PC-3 (cell line): ENCODE measurements at regions not wholly inside any gene's neighbourhood (a gene's known extent, or its start where the extent isn't known, plus 50 kb on each side); places are given as distances from the start of the nearest gene placed in this dataset.

ENCODE experiments used
- ATAC-seq: fragments of 200-7000 bp; cut with Tn5 transposase; 2 replicates; pipeline ENCODE4 v1.9.1; 2020; ENCODE audit warnings: mild to moderate bottlenecking, moderate library complexity
- BruUV-seq: library from RNA; stranded (reverse); fragments of 400-500 nt; replicated peaks from 2 replicates; lab custom pipeline; 2021; lab: Mats Ljungman, UMichigan
- CTCF ChIA-PET: fragments of 300-600 bp; sonication (Branson Sonifier 250); formaldehyde crosslinking; loops from one replicate; lab custom pipeline; 2022; ENCODE audit warnings: antibody characterized with exemption; lab: Charles Lee
- POLR2A ChIA-PET: fragments of 300-600 bp; sonication (Branson Sonifier 250); formaldehyde crosslinking; loops from one replicate; lab custom pipeline; 2022; ENCODE audit warnings: antibody characterized with exemption; ENCODE audit not compliant: unreplicated experiment; lab: Charles Lee
- DNase-seq: peaks from one replicate; pipeline ENCODE4 v3.0.0-alpha.2; 2015
- H2AFZ ChIP-seq: fragments of 300-600 bp; sonication (generic); 2 replicates; pipeline ENCODE4 v1.6.0; 2016; ENCODE audit warnings: antibody characterized with exemption, low read length
- H3F3A ChIP-seq: fragments of 300-600 bp; sonication (generic); one replicate; pipeline ENCODE4 v1.6.0; 2017; ENCODE audit warnings: antibody characterized with exemption, low read length, control low read depth, mild to moderate bottlenecking; ENCODE audit not compliant: unreplicated experiment
- H3K27ac ChIP-seq: fragments of 300-600 bp; sonication (generic); 2 replicates; pipeline ENCODE4 v1.5.1; 2016; ENCODE audit warnings: mild to moderate bottlenecking, low read length
- H3K27me3 ChIP-seq: fragments of 300-600 bp; sonication (generic); 2 replicates; pipeline ENCODE4 v1.6.1; 2016; ENCODE audit warnings: low read length, mixed read lengths
- H3K36me3 ChIP-seq: fragments of 300-600 bp; sonication (generic); 2 replicates; pipeline ENCODE4 v1.6.1; 2016; ENCODE audit warnings: low read depth, mixed run types, low read length, mixed read lengths
- H3K4me1 ChIP-seq: fragments of 300-600 bp; sonication (generic); 2 replicates; pipeline ENCODE4 v1.5.1; 2016; ENCODE audit warnings: low read length; ENCODE audit not compliant: insufficient read depth
- H3K4me2 ChIP-seq: fragments of 300-600 bp; sonication (generic); 2 replicates; pipeline ENCODE4 v1.6.0; 2016; ENCODE audit warnings: low read length
- H3K4me3 ChIP-seq: fragments of 300-600 bp; sonication (generic); 2 replicates; pipeline ENCODE4 v1.5.1; 2016; ENCODE audit warnings: mild to moderate bottlenecking, low read length, mixed read lengths
- H3K79me2 ChIP-seq: fragments of 300-600 bp; sonication (generic); 2 replicates; pipeline ENCODE4 v1.6.1; 2017; ENCODE audit warnings: low read length, mixed read lengths
- H3K9ac ChIP-seq: fragments of 300-600 bp; sonication (generic); 2 replicates; pipeline ENCODE4 v1.6.0; 2016; ENCODE audit warnings: mild to moderate bottlenecking, low read length
- H3K9me2 ChIP-seq: fragments of 300-600 bp; sonication (generic); replicated peaks from 2 replicates; pipeline ENCODE4 v1.6.1; 2016; ENCODE audit warnings: mixed run types, low read length, mixed read lengths
- H3K9me3 ChIP-seq: fragments of 300-600 bp; sonication (generic); 2 replicates; pipeline ENCODE4 v1.6.1; 2016; ENCODE audit warnings: low read length, mixed read lengths
- H4K20me1 ChIP-seq: fragments of 300-600 bp; sonication (generic); 2 replicates; pipeline ENCODE4 v1.6.1; 2016; ENCODE audit warnings: low read length, mixed read lengths
- CTCF ChIP-seq: fragments of 300-600 bp; sonication (generic); conservative IDR thresholded peaks from 2 replicates; pipeline ENCODE4 v1.5.1; 2017; ENCODE audit warnings: antibody characterized with exemption, low read depth, mild to moderate bottlenecking, low read length
- EZH2 ChIP-seq: fragments of 300-600 bp; sonication (generic); IDR thresholded peaks from one replicate; pipeline ENCODE4 v1.6.1; 2017; ENCODE audit warnings: antibody characterized with exemption, mild to moderate bottlenecking, low read length; ENCODE audit not compliant: unreplicated experiment
- EZH2phosphoT487 ChIP-seq: fragments of 300-600 bp; sonication (generic); IDR thresholded peaks from 2 replicates; pipeline ENCODE4 v1.6.1; 2018; ENCODE audit warnings: mild to moderate bottlenecking, antibody characterized with exemption, low read length, borderline replicate concordance
- intact Hi-C: fragments of 100-400 bp; cut with micrococcal nuclease; formaldehyde crosslinking; loops from 2 replicates; pipeline ENCODE4 v1.9.0; 2023

GRCh38 chr2:239471011-239471792 is 70.4 kb upstream of the HDAC4 start:
- H3K9ac ChIP-seq, result no peak overlapping the region
- ChIA-PET POLR2A (no interaction called here), CTCF (no interaction called here)
- no TSS peak for BruUV-seq
- no peaks in the 10 kb centered on the region for H3K79me2 ChIP-seq
- no peak for DNase-seq
- no peak overlapping the region for H3K27ac ChIP-seq
- H3K27me3 ChIP-seq, result peaks cover 25% of the 10 kb centered on the region
- H3K4me1 ChIP-seq, result no peaks in the 10 kb centered on the region
- H3K4me3 ChIP-seq, result no peak overlapping the region
- H3K4me2 ChIP-seq, result no peak overlapping the region
- no peak for TF ChIP-seq EZH2
- TF ChIP-seq EZH2phosphoT487, result no peak
- no peak for TF ChIP-seq CTCF
- H3K9me2 ChIP-seq, result no peaks in the 10 kb centered on the region
- H3K9me3 ChIP-seq, result no peaks in the 10 kb centered on the region
- H3K36me3 ChIP-seq, result no peaks in the 10 kb centered on the region
- intact Hi-C loops, result no loop called here
- no peak for ATAC-seq
- H3F3A ChIP-seq, result no peaks in the 10 kb centered on the region
- H4K20me1 ChIP-seq, result no peaks in the 10 kb centered on the region
- H2AFZ ChIP-seq, result no peak overlapping the region

GRCh38 chr2:239470151-239470900 is 69.5 kb upstream of the HDAC4 start:
- TF ChIP-seq CTCF, result no peak
- TF ChIP-seq EZH2phosphoT487, result no peak
- TF ChIP-seq EZH2, result no peak
- H3F3A ChIP-seq, result no peaks in the 10 kb centered on the region
- H3K36me3 ChIP-seq, result no peaks in the 10 kb centered on the region
- H3K9me3 ChIP-seq, result no peaks in the 10 kb centered on the region
- H2AFZ ChIP-seq, result no peak overlapping the region
- peaks cover 5% of the 10 kb centered on the region; the same call in 1 of the 2 replicates for H3K4me1 ChIP-seq
- peaks cover 25% of the 10 kb centered on the region for H3K27me3 ChIP-seq
- H3K79me2 ChIP-seq, result no peaks in the 10 kb centered on the region
- ATAC-seq (no peak), DNase-seq (no peak)
- ChIA-PET CTCF (no interaction called here), POLR2A (no interaction called here)
- H4K20me1 ChIP-seq, result no peaks in the 10 kb centered on the region
- no peak overlapping the region for H3K4me2 ChIP-seq
- intact Hi-C loops, result no loop called here
- H3K27ac ChIP-seq, result no peak overlapping the region
- H3K4me3 ChIP-seq, result no peak overlapping the region
- H3K9me2 ChIP-seq, result no peaks in the 10 kb centered on the region
- no TSS peak for BruUV-seq
- no peak overlapping the region for H3K9ac ChIP-seq
